ENCODE measurements at regions not wholly inside any gene's neighbourhood (a gene's known extent, or its start where the extent isn't known, plus 50 kb on each side); places are given as distances from the start of the nearest gene placed in this dataset.
A peak's percentile ranks its signal among the peaks of the same experiment; 100 is the strongest.

GRCh38 chr3:177338697-177339219, 141.5 kb upstream of the TBL1XR1 start (continued):
- TF ChIP-seq TRAFD1 (CRISPR knock-in tag; IDR thresholded peaks at IDR 0.05; ENCODE audit: borderline replicate concordance), result no peak
- no peak for TF ChIP-seq ZNF350 (CRISPR knock-in tag; IDR thresholded peaks at IDR 0.05; ENCODE audit: borderline replicate concordance, low read depth)
- TF ChIP-seq SKIL (CRISPR knock-in tag; IDR thresholded peaks at IDR 0.05; ENCODE audit: borderline replicate concordance), result no peak
- TF ChIP-seq SNAPC4 (CRISPR knock-in tag; IDR thresholded peaks at IDR 0.05), result no peak
- no peak for TF ChIP-seq ZNF549 (CRISPR knock-in tag; IDR thresholded peaks at IDR 0.05)
- peak; percentile 94 for TF ChIP-seq ARID5B (CRISPR knock-in tag; IDR thresholded peaks at IDR 0.05)
- TF ChIP-seq ZNF333 (CRISPR knock-in tag; IDR thresholded peaks at IDR 0.05; ENCODE audit: borderline replicate concordance), result no peak
- peak; percentile 85 for TF ChIP-seq MED1 (CRISPR knock-in tag; IDR thresholded peaks at IDR 0.05)
- TF ChIP-seq ZNF775 (CRISPR knock-in tag; IDR thresholded peaks at IDR 0.05; ENCODE audit: borderline replicate concordance), result no peak; the same call in 1 of the 2 replicates
- TF ChIP-seq ZNF343 (CRISPR knock-in tag; IDR thresholded peaks at IDR 0.05), result no peak
- TF ChIP-seq ZNF207 (IDR thresholded peaks at IDR 0.05; ENCODE audit: borderline replicate concordance), result no peak
- TF ChIP-seq ZNF839 (CRISPR knock-in tag; IDR thresholded peaks at IDR 0.05; ENCODE audit: borderline replicate concordance), result no peak
- 0 out of 2 replicates have a peak, but pooled peaks have one; percentile 52 for TF ChIP-seq REPIN1 (CRISPR knock-in tag; IDR thresholded peaks at IDR 0.05; ENCODE audit: borderline replicate concordance, low read depth)
- TF ChIP-seq PTBP1 (IDR thresholded peaks at IDR 0.05; ENCODE audit: low read depth, low read length, poor library complexity, severe bottlenecking), result no peak
- no peak for TF ChIP-seq YY1 (IDR thresholded peaks at IDR 0.05; ENCODE audit: insufficient read depth, insufficient replicate concordance, low read depth, low read length)
- TF ChIP-seq TBX3 (IDR thresholded peaks at IDR 0.05; ENCODE audit: borderline replicate concordance), result no peak
